Neural cell (in vitro differentiated cells): ENCODE measurements at regions not wholly inside any gene's neighbourhood (a gene's known extent, or its start where the extent isn't known, plus 50 kb on each side); places are given as distances from the start of the nearest gene placed in this dataset.

ENCODE experiments used
- EP300 ChIP-seq: fragments of 450-650 bp; conservative IDR thresholded peaks from 2 replicates; pipeline ENCODE4 v1.6.1; 2014; ENCODE audit warnings: antibody characterized with exemption, mild to moderate bottlenecking, moderate library complexity; ENCODE audit not compliant: poor library complexity, severe bottlenecking
- EZH2 ChIP-seq: fragments of 200-600, 300-800 bp; shearing (Covaris generic), sonication (generic); IDR thresholded peaks from 2 replicates; pipeline ENCODE4 v1.6.1; 2014; ENCODE audit warnings: antibody characterized with exemption, low read length, borderline replicate concordance, mild to moderate bottlenecking; ENCODE audit not compliant: insufficient read depth, poor library complexity, severe bottlenecking
- MXI1 ChIP-seq: fragments of 450-650 bp; conservative IDR thresholded peaks from 2 replicates; pipeline ENCODE4 v1.6.1; 2014; ENCODE audit warnings: antibody characterized with exemption, mild to moderate bottlenecking; ENCODE audit not compliant: poor library complexity, severe bottlenecking
- POLR2AphosphoS5 ChIP-seq: IDR thresholded peaks from 2 replicates; pipeline ENCODE4 v1.6.1; 2012
- RAD21 ChIP-seq: fragments of 450-650 bp; conservative IDR thresholded peaks from 2 replicates; pipeline ENCODE4 v1.6.1; 2014; ENCODE audit warnings: antibody characterized with exemption, mild to moderate bottlenecking, moderate library complexity
- SMC3 ChIP-seq: fragments of 450-650 bp; conservative IDR thresholded peaks from 2 replicates; pipeline ENCODE4 v1.6.1; 2014; ENCODE audit warnings: antibody characterized with exemption, mild to moderate bottlenecking, moderate library complexity; ENCODE audit not compliant: poor library complexity
- TAF1 ChIP-seq: IDR thresholded peaks from 2 replicates; pipeline ENCODE4 v1.6.1; 2012; ENCODE audit warnings: low read depth
- TF ChIP-seq, protein P1 (sequence below): fragments of 450-650 bp; IDR thresholded peaks from 2 replicates; pipeline ENCODE4 v1.5.1; 2014; ENCODE audit warnings: antibody characterized with exemption, mild to moderate bottlenecking, moderate library complexity; ENCODE audit not compliant: poor library complexity, severe bottlenecking
- TF ChIP-seq, protein P2 (sequence below): IDR thresholded peaks from 2 replicates; pipeline ENCODE4 v1.6.1; 2012; ENCODE audit warnings: borderline replicate concordance

DNA sequence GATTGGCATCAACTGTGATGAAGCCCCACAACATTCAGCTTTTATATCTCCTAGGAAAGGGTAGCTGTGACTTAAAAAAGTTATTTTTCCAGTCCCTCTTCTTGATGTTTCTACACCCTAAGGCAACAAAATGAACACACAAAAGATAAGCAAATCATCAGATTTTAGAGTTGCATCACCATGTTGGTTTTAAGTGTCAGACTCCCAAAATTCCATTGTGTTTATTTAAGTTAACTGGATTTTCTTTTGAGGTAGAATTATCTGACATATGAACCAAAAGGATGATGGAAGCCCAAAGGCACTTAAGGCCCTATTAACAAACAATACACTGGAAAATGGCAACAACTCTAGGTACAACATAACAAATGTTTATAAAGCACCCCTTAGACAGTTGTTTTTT, 261.7 kb upstream of the SLC39A10 start:
- TF ChIP-seq, protein P1, sequence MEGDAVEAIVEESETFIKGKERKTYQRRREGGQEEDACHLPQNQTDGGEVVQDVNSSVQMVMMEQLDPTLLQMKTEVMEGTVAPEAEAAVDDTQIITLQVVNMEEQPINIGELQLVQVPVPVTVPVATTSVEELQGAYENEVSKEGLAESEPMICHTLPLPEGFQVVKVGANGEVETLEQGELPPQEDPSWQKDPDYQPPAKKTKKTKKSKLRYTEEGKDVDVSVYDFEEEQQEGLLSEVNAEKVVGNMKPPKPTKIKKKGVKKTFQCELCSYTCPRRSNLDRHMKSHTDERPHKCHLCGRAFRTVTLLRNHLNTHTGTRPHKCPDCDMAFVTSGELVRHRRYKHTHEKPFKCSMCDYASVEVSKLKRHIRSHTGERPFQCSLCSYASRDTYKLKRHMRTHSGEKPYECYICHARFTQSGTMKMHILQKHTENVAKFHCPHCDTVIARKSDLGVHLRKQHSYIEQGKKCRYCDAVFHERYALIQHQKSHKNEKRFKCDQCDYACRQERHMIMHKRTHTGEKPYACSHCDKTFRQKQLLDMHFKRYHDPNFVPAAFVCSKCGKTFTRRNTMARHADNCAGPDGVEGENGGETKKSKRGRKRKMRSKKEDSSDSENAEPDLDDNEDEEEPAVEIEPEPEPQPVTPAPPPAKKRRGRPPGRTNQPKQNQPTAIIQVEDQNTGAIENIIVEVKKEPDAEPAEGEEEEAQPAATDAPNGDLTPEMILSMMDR = no peak
- no peak for TF ChIP-seq RAD21
- no peak for TF ChIP-seq TAF1
- TF ChIP-seq EP300 = no peak
- TF ChIP-seq EZH2 = no peak
- no peak for TF ChIP-seq SMC3
- no peak for TF ChIP-seq POLR2AphosphoS5
- TF ChIP-seq, protein P2, sequence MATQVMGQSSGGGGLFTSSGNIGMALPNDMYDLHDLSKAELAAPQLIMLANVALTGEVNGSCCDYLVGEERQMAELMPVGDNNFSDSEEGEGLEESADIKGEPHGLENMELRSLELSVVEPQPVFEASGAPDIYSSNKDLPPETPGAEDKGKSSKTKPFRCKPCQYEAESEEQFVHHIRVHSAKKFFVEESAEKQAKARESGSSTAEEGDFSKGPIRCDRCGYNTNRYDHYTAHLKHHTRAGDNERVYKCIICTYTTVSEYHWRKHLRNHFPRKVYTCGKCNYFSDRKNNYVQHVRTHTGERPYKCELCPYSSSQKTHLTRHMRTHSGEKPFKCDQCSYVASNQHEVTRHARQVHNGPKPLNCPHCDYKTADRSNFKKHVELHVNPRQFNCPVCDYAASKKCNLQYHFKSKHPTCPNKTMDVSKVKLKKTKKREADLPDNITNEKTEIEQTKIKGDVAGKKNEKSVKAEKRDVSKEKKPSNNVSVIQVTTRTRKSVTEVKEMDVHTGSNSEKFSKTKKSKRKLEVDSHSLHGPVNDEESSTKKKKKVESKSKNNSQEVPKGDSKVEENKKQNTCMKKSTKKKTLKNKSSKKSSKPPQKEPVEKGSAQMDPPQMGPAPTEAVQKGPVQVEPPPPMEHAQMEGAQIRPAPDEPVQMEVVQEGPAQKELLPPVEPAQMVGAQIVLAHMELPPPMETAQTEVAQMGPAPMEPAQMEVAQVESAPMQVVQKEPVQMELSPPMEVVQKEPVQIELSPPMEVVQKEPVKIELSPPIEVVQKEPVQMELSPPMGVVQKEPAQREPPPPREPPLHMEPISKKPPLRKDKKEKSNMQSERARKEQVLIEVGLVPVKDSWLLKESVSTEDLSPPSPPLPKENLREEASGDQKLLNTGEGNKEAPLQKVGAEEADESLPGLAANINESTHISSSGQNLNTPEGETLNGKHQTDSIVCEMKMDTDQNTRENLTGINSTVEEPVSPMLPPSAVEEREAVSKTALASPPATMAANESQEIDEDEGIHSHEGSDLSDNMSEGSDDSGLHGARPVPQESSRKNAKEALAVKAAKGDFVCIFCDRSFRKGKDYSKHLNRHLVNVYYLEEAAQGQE = no peak
- TF ChIP-seq MXI1 = no peak
